H9 (cell line): ENCODE measurements at regions not wholly inside any gene's neighbourhood (a gene's known extent, or its start where the extent isn't known, plus 50 kb on each side); places are given as distances from the start of the nearest gene placed in this dataset.

Source experiments
- DNase-seq: peaks from one replicate; pipeline ENCODE4 v3.0.0-alpha.2; 2017
- H2AFZ ChIP-seq: one replicate; pipeline ENCODE4 v1.6.1; 2013; ENCODE audit warnings: mild to moderate bottlenecking, low read length, control low read depth, moderate library complexity
- H2AK5ac ChIP-seq: 2 replicates; pipeline ENCODE4 v1.6.1; 2013; ENCODE audit warnings: low read length, control low read depth, mixed read lengths; ENCODE audit not compliant: insufficient read length
- H2BK120ac ChIP-seq: one replicate; pipeline ENCODE4 v1.6.1; 2013; ENCODE audit warnings: low read depth, mild to moderate bottlenecking, low read length, control low read depth, inconsistent platforms; ENCODE audit not compliant: poor library complexity, severe bottlenecking
- H2BK12ac ChIP-seq: 2 replicates; pipeline ENCODE4 v1.6.1; 2013; ENCODE audit warnings: low read length, control low read depth, mixed read lengths, low read depth; ENCODE audit not compliant: insufficient read length
- H2BK15ac ChIP-seq: 2 replicates; pipeline ENCODE4 v1.6.1; 2013; ENCODE audit warnings: low read depth, low read length, control low read depth
- H2BK20ac ChIP-seq: one replicate; pipeline ENCODE4 v1.6.1; 2013; ENCODE audit warnings: low read depth, mild to moderate bottlenecking, low read length, control low read depth, inconsistent platforms; ENCODE audit not compliant: poor library complexity, severe bottlenecking
- H2BK5ac ChIP-seq: 2 replicates; pipeline ENCODE4 v1.6.1; 2013; ENCODE audit warnings: low read length, control low read depth, mixed read lengths; ENCODE audit not compliant: insufficient read length
- H3K14ac ChIP-seq: 2 replicates; pipeline ENCODE4 v1.6.1; 2013; ENCODE audit warnings: low read length, control low read depth; ENCODE audit not compliant: insufficient read depth
- H3K18ac ChIP-seq: 2 replicates; pipeline ENCODE4 v1.6.1; 2013; ENCODE audit warnings: low read depth, mild to moderate bottlenecking, mixed read lengths, low read length, control low read depth; ENCODE audit not compliant: insufficient read length
- H3K23ac ChIP-seq: 2 replicates; pipeline ENCODE4 v1.6.1; 2013; ENCODE audit warnings: low read length, control low read depth, mixed read lengths, low read depth; ENCODE audit not compliant: insufficient read length
- H3K23me2 ChIP-seq: 2 replicates; pipeline ENCODE4 v1.6.1; 2013; ENCODE audit warnings: low read depth, mild to moderate bottlenecking, mixed read lengths, low read length, control low read depth; ENCODE audit not compliant: insufficient read length, poor library complexity, severe bottlenecking
- H3K27ac ChIP-seq: 2 replicates; pipeline ENCODE4 v1.5.1; 2013; ENCODE audit warnings: low read length, control low read depth, mixed read lengths, low read depth; ENCODE audit not compliant: insufficient read length
- H3K27me3 ChIP-seq: 2 replicates; pipeline ENCODE4 v1.6.1; 2013; ENCODE audit warnings: low read length, control low read depth, inconsistent platforms; ENCODE audit not compliant: insufficient read depth
- H3K4ac ChIP-seq: 2 replicates; pipeline ENCODE4 v1.6.1; 2013; ENCODE audit warnings: low read depth, mild to moderate bottlenecking, control low read depth, inconsistent platforms, low read length, moderate library complexity
- H3K4me1 ChIP-seq: 2 replicates; pipeline ENCODE4 v1.6.1; 2013; ENCODE audit warnings: low read length, control low read depth, inconsistent platforms; ENCODE audit not compliant: insufficient read depth
- H3K4me2 ChIP-seq: 2 replicates; pipeline ENCODE4 v1.6.1; 2013; ENCODE audit warnings: low read length, control low read depth, mixed read lengths; ENCODE audit not compliant: insufficient read length, insufficient read depth
- H3K56ac ChIP-seq: 2 replicates; pipeline ENCODE4 v1.6.1; 2013; ENCODE audit warnings: low read depth, mild to moderate bottlenecking, mixed read lengths, low read length, control low read depth; ENCODE audit not compliant: insufficient read length
- H3K79me1 ChIP-seq: 2 replicates; pipeline ENCODE4 v1.6.1; 2013; ENCODE audit warnings: low read depth, mild to moderate bottlenecking, moderate library complexity, low read length, control low read depth, inconsistent platforms; ENCODE audit not compliant: insufficient read depth, poor library complexity, severe bottlenecking
- H3K79me2 ChIP-seq: 2 replicates; pipeline ENCODE4 v1.6.1; 2013; ENCODE audit warnings: low read length, control low read depth, inconsistent platforms; ENCODE audit not compliant: insufficient read depth
- H3K9ac ChIP-seq: 2 replicates; pipeline ENCODE4 v1.6.1; 2013; ENCODE audit warnings: low read length, control low read depth, mixed read lengths; ENCODE audit not compliant: insufficient read length; ENCODE audit errors: extremely low read depth
- H3K9me3 ChIP-seq: one replicate; pipeline ENCODE4 v1.6.1; 2013; ENCODE audit warnings: low read depth, low read length, inconsistent platforms; ENCODE audit not compliant: control insufficient read depth
- H3T11ph ChIP-seq: one replicate; pipeline ENCODE4 v1.6.1; 2013; ENCODE audit warnings: mild to moderate bottlenecking, low read length, control low read depth, inconsistent platforms
- H4K20me1 ChIP-seq: one replicate; pipeline ENCODE4 v1.6.1; 2013; ENCODE audit not compliant: control insufficient read depth, insufficient read length, insufficient read depth
- H4K5ac ChIP-seq: 2 replicates; pipeline ENCODE4 v1.6.1; 2013; ENCODE audit warnings: low read depth, mild to moderate bottlenecking, mixed read lengths, low read length, control low read depth; ENCODE audit not compliant: insufficient read length
- H4K8ac ChIP-seq: replicated peaks from 2 replicates; pipeline ENCODE4 v1.6.1; 2013; ENCODE audit warnings: low read length, control low read depth, mixed read lengths, low read depth; ENCODE audit not compliant: insufficient read length
- H4K91ac ChIP-seq: 2 replicates; pipeline ENCODE4 v1.6.1; 2013; ENCODE audit warnings: low read depth, mild to moderate bottlenecking, moderate library complexity, mixed read lengths, low read length, control low read depth; ENCODE audit not compliant: insufficient read length
- H3K27ac Mint-ChIP-seq, 3 experiments: 2 replicates in 2 of 3; 3 replicates in 1 of 3; pipeline ENCODE4 v1.8.0; 2020 to 2021; ENCODE audit warnings: mixed read lengths in 3 of 3, mild to moderate bottlenecking in 1 of 3, moderate library complexity in 1 of 3
- H3K27me3 Mint-ChIP-seq: 2 replicates; pipeline ENCODE4 v1.8.0; 2021; ENCODE audit warnings: low read depth, mild to moderate bottlenecking, moderate library complexity, mixed read lengths
- H3K36me3 Mint-ChIP-seq, 3 experiments: 2 replicates in 2 of 3; 3 replicates in 1 of 3; pipeline ENCODE4 v1.8.0; 2020 to 2021; ENCODE audit warnings: low read depth in 3 of 3, mixed read lengths in 3 of 3; ENCODE audit not compliant: insufficient read depth in 1 of 3
- H3K4me1 Mint-ChIP-seq, 2 experiments: 2 replicates each; pipeline ENCODE4 v1.8.0; 2020; ENCODE audit warnings: mixed read lengths in 2 of 2
- H3K4me3 Mint-ChIP-seq, 2 experiments: 2 replicates in 1 of 2; 3 replicates in 1 of 2; pipeline ENCODE4 v1.8.0; 2020 to 2021; ENCODE audit warnings: mild to moderate bottlenecking in 2 of 2, mixed read lengths in 2 of 2, moderate library complexity in 1 of 2
- H3K9me3 Mint-ChIP-seq, 2 experiments: 2 replicates in 1 of 2; 3 replicates in 1 of 2; pipeline ENCODE4 v1.8.0; 2020; ENCODE audit warnings: mild to moderate bottlenecking in 2 of 2, mixed read lengths in 2 of 2, moderate library complexity in 1 of 2
- WGBS: extraction: QIAGEN DNeasy Blood & Tissue Kit; methylation state at CpG from one replicate; pipeline ENCODE4 v1.1.7; 2013; ENCODE audit warnings: missing lambda C conversion rate, low lambda C conversion rate, mixed read lengths; ENCODE audit not compliant: insufficient read length; ENCODE audit errors: extremely low coverage; 5-methylcytosine and 5-hydroxymethylcytosine counted together
- TF ChIP-seq, protein P1 (sequence below): fragments of 200-600 bp; sonication (generic); conservative IDR thresholded peaks from 3 replicates; pipeline ENCODE4 v1.8.0; 2021; ENCODE audit warnings: antibody characterized with exemption, mild to moderate bottlenecking

DNA sequence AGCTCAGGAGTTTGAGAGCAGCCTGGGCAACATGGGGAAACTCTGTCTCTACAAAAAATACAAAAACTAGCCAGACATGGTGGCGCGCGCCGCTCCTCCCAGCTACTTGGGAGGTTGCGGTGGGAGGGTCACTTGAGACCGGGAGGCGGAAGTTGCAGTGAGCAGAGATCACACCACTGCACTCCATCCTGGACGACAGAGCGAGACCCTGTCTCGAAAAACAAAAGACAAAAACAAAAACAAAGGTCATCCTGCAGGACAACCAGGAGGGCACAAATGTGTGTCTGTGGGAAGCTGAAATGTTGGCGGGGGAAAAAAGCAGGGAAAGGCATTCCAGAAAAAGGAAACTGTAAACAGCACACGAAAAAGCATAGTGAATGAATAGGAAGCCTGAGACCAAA lies 104.1 kb upstream of the HNRNPU start:
- no peak overlapping the region for H4K91ac ChIP-seq
- H3K9me3 ChIP-seq: no peaks in the 10 kb centered on the region
- peak overlapping the region; percentile 63; the same call in 1 of the 2 replicates for H3K14ac ChIP-seq
- H3K56ac ChIP-seq: no peak overlapping the region
- no peaks in the 10 kb centered on the region for H3K79me1 ChIP-seq
- no peak overlapping the region for H3K18ac ChIP-seq
- H3T11ph ChIP-seq: no peak overlapping the region
- peaks cover 14% of the 10 kb centered on the region for H3K23me2 ChIP-seq
- Mint-ChIP-seq H3K27ac (peak overlapping the region; percentile 87 to 97 (median 93)), H3K27me3 (no peaks in the 10 kb centered on the region), H3K36me3 (peaks cover 0 to 2% (median 0%) of the 10 kb centered on the region in 3 experiments; a peak in 3 of 7 replicates), H3K4me3 (peak overlapping the region; percentile 85 to 95), H3K4me1 (peaks cover 32 to 35% of the 10 kb centered on the region in 2 experiments), H3K9me3 (no peaks in the 10 kb centered on the region; a peak in 1 of 5 replicates)
- H3K27me3 ChIP-seq: no peaks in the 10 kb centered on the region
- no peak overlapping the region for H2BK20ac ChIP-seq
- H4K20me1 ChIP-seq: no peaks in the 10 kb centered on the region
- H2BK5ac ChIP-seq: no peak overlapping the region
- no peaks in the 10 kb centered on the region for H3K79me2 ChIP-seq
- H4K8ac ChIP-seq: no peak overlapping the region
- peak; percentile 60 for DNase-seq
- no peaks in the 10 kb centered on the region for H3K4me1 ChIP-seq
- no peak overlapping the region for H4K5ac ChIP-seq
- H2AK5ac ChIP-seq: no peak overlapping the region
- H3K23ac ChIP-seq: no peak overlapping the region
- peak overlapping the region; percentile 14 for H3K4me2 ChIP-seq
- 0 out of 2 replicates have a peak overlapping the region, but pooled peaks have one; percentile 45 for H3K4ac ChIP-seq
- H2AFZ ChIP-seq: peak overlapping the region; percentile 36
- H2BK120ac ChIP-seq: no peak overlapping the region
- H3K9ac ChIP-seq: no peak overlapping the region
- no peak overlapping the region for H3K27ac ChIP-seq
- TF ChIP-seq, protein P1, sequence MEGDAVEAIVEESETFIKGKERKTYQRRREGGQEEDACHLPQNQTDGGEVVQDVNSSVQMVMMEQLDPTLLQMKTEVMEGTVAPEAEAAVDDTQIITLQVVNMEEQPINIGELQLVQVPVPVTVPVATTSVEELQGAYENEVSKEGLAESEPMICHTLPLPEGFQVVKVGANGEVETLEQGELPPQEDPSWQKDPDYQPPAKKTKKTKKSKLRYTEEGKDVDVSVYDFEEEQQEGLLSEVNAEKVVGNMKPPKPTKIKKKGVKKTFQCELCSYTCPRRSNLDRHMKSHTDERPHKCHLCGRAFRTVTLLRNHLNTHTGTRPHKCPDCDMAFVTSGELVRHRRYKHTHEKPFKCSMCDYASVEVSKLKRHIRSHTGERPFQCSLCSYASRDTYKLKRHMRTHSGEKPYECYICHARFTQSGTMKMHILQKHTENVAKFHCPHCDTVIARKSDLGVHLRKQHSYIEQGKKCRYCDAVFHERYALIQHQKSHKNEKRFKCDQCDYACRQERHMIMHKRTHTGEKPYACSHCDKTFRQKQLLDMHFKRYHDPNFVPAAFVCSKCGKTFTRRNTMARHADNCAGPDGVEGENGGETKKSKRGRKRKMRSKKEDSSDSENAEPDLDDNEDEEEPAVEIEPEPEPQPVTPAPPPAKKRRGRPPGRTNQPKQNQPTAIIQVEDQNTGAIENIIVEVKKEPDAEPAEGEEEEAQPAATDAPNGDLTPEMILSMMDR: no peak
- no CpG with 5 or more reads among the region's 12 CpGs for WGBS
- no peak overlapping the region for H2BK12ac ChIP-seq
- H2BK15ac ChIP-seq: no peak overlapping the region
